ENCODE measurements at regions not wholly inside any gene's neighbourhood (a gene's known extent, or its start where the extent isn't known, plus 50 kb on each side); places are given as distances from the start of the nearest gene placed in this dataset.

- intact Hi-C loops (cut with micrococcal nuclease) (no loop called here), in situ Hi-C loops (cut with MboI) (loop anchor here (25.0 kb wide), 1 partner anchor 547 kb away; no protein-coding TSS in a partner anchor)
- CTCF ChIA-PET (ENCODE audit: low intra/inter-chr PET ratio) = no interaction called here
These were observed 462.3 kb upstream of the MEX3C start for GRCh38 chr18:51659781-51660180.

More at GRCh38 chr18:51659781-51660180, 462.3 kb upstream of the MEX3C start:
- ATAC-seq (no peak), FAIRE-seq (no peak), DNase-seq (ENCODE audit: extremely low read depth in 1 of 4, low spot score in 3 of 4) (no peak)
- no peaks in the 10 kb centered on the region for H3K9me3 ChIP-seq (replicated peaks; ENCODE audit: control insufficient read depth, insufficient read depth, low read depth, low read length)
- H3K79me2 ChIP-seq (ENCODE audit: control insufficient read depth, insufficient read depth, low read length) = no peaks in the 10 kb centered on the region
- no peak overlapping the region for H3K27ac ChIP-seq (ENCODE audit: extremely low read depth, low read depth, low read length)
- no peak for TF ChIP-seq ZNF583 (CRISPR knock-in tag; IDR thresholded peaks at IDR 0.05)
- no peak for TF ChIP-seq MAX (CRISPR knock-in tag; IDR thresholded peaks at IDR 0.05)
- no peak for TF ChIP-seq ZBTB8A (IDR thresholded peaks at IDR 0.05; ENCODE audit: partially characterized antibody)
- TF ChIP-seq CC2D1A (IDR thresholded peaks at IDR 0.05) = no peak
- no peak for TF ChIP-seq SUPT5H (IDR thresholded peaks at IDR 0.05)
- TF ChIP-seq DPF2 (IDR thresholded peaks at IDR 0.05) = no peak
- no peak for TF ChIP-seq HMBOX1 (IDR thresholded peaks at IDR 0.05)
- no peak for TF ChIP-seq HDAC6 (IDR thresholded peaks at IDR 0.05; ENCODE audit: low read depth, low read length)
- no peak for TF ChIP-seq PPARD (CRISPR knock-in tag; IDR thresholded peaks at IDR 0.05)
- TF ChIP-seq JUNB (CRISPR knock-in tag; conservative IDR thresholded peaks at IDR 0.05) = no peak
- no peak for TF ChIP-seq GABPB2 (CRISPR knock-in tag; conservative IDR thresholded peaks at IDR 0.05)
- no peak for TF ChIP-seq PHB2 (IDR thresholded peaks at IDR 0.05; ENCODE audit: low read depth)
- no peak for TF ChIP-seq BDP1 (IDR thresholded peaks at IDR 0.05; ENCODE audit: insufficient read depth, insufficient read length)
- no peak for TF ChIP-seq HNRNPK (IDR thresholded peaks at IDR 0.05; ENCODE audit: low read depth, low read length, poor library complexity, severe bottlenecking)
- no peak for TF ChIP-seq ZNF589 (CRISPR knock-in tag; IDR thresholded peaks at IDR 0.05; ENCODE audit: low read depth)
- TF ChIP-seq MLX (CRISPR knock-in tag; conservative IDR thresholded peaks at IDR 0.05) = no peak
- no peak overlapping the region for H3K9ac ChIP-seq (ENCODE audit: insufficient read depth in 1 of 2, low read depth in 2 of 2, low read length in 2 of 2)
- H3K4me1 ChIP-seq (replicated peaks in 1 of 2; ENCODE audit: control insufficient read depth in 2 of 2, insufficient read depth in 2 of 2, low read length in 2 of 2) = no peaks in the 10 kb centered on the region
- no peaks in the 10 kb centered on the region for H3K9me1 ChIP-seq (ENCODE audit: control insufficient read depth, insufficient read depth, low read length)
- no peak overlapping the region for H3K4me2 ChIP-seq (ENCODE audit: insufficient read depth, low read length)
- no peaks in the 10 kb centered on the region for H4K20me1 ChIP-seq (replicated peaks; ENCODE audit: control insufficient read depth, insufficient read depth, low read length)
- POLR2A ChIA-PET = interaction anchor here (1.0 kb wide), 1 partner anchor 8 kb away, joined by 3 read pairs; no protein-coding TSS in a partner anchor
- no TSS peak for BruUV-seq (replicated peaks)
- H3K4me3 ChIP-seq = no peak overlapping the region
- WGBS (ENCODE audit: insufficient coverage, low coverage, missing lambda C conversion rate) = 0% methylated on average over 3 of the region's 3 CpGs
- no peaks in the 10 kb centered on the region for H3K36me3 ChIP-seq (ENCODE audit: control insufficient read depth, insufficient read depth, low read length)
- no peaks in the 10 kb centered on the region for H3K27me3 ChIP-seq (ENCODE audit: control insufficient read depth in 2 of 2, insufficient read depth in 2 of 2, low read length in 2 of 2)
- no peak overlapping the region for H2AFZ ChIP-seq (ENCODE audit: low read depth, low read length)

Measured in K562 (cell line).